SK-N-SH treated with all-trans-retinoic acid at 6 μM for 48 hours (cell line): ENCODE measurements at regions not wholly inside any gene's neighbourhood (a gene's known extent, or its start where the extent isn't known, plus 50 kb on each side); places are given as distances from the start of the nearest gene placed in this dataset.

Experiments used
- ATAC-seq: fragments of 200-7000 bp; cut with Tn5 transposase; 3 replicates; pipeline ENCODE4 v1.9.1; 2020; ENCODE audit warnings: mild to moderate bottlenecking, moderate library complexity
- ARNTL ChIP-seq: fragments of 450-650 bp; formaldehyde crosslinking; IDR thresholded peaks from 2 replicates; pipeline ENCODE4 v1.5.0; 2020; ENCODE audit warnings: low read depth, mild to moderate bottlenecking, moderate library complexity, borderline replicate concordance
- BACH2 ChIP-seq: fragments of 250-450 bp; sonication (Bioruptor Pico); IDR thresholded peaks from 2 replicates; pipeline ENCODE4 v1.9.0; 2021; ENCODE audit warnings: mild to moderate bottlenecking, borderline replicate concordance
- CSDC2 ChIP-seq: fragments of 250-450 bp; sonication (Bioruptor Pico); IDR thresholded peaks from 2 replicates; pipeline ENCODE4 v1.5.0; 2020; ENCODE audit warnings: mild to moderate bottlenecking, moderate library complexity
- ESRRG ChIP-seq: fragments of 250-450 bp; sonication (Bioruptor Pico); IDR thresholded peaks from 2 replicates; pipeline ENCODE4 v1.6.1; 2021; ENCODE audit warnings: mild to moderate bottlenecking
- GLIS3 ChIP-seq: fragments of 250-450 bp; sonication (Bioruptor Pico); IDR thresholded peaks from 2 replicates; pipeline ENCODE4 v1.5.0; 2020; ENCODE audit warnings: mild to moderate bottlenecking, moderate library complexity
- ISL1 ChIP-seq: fragments of 250-450 bp; sonication (Bioruptor Pico); IDR thresholded peaks from 2 replicates; pipeline ENCODE4 v2.1.2; 2022; ENCODE audit warnings: mild to moderate bottlenecking, moderate library complexity
- OSR1 ChIP-seq: fragments of 250-450 bp; sonication (Bioruptor Pico); IDR thresholded peaks from 2 replicates; pipeline ENCODE4 v1.8.0; 2022; ENCODE audit warnings: moderate library complexity, mild to moderate bottlenecking, inconsistent platforms
- PPARA ChIP-seq: fragments of 250-450 bp; sonication (Bioruptor Pico); IDR thresholded peaks from 2 replicates; pipeline ENCODE4 v1.5.0; 2020; ENCODE audit warnings: mild to moderate bottlenecking, borderline replicate concordance
- RARB ChIP-seq: fragments of 250-450 bp; sonication (Bioruptor Pico); IDR thresholded peaks from 2 replicates; pipeline ENCODE4 v1.8.0; 2021; ENCODE audit warnings: mild to moderate bottlenecking, moderate library complexity
- SNAI2 ChIP-seq: fragments of 250-450 bp; sonication (Bioruptor Pico); IDR thresholded peaks from 2 replicates; pipeline ENCODE4 v1.5.0; 2020; ENCODE audit warnings: mild to moderate bottlenecking, moderate library complexity
- TCF4 ChIP-seq: fragments of 250-450 bp; sonication (Bioruptor Pico); IDR thresholded peaks from 2 replicates; pipeline ENCODE4 v1.8.0; 2021; ENCODE audit warnings: mild to moderate bottlenecking, moderate library complexity, borderline replicate concordance
- TOX ChIP-seq: fragments of 250-450 bp; sonication (Bioruptor Pico); IDR thresholded peaks from 2 replicates; pipeline ENCODE4 v1.8.0; 2021; ENCODE audit warnings: mild to moderate bottlenecking, moderate library complexity, borderline replicate concordance
- ZC3H10 ChIP-seq: fragments of 250-450 bp; sonication (Bioruptor Pico); IDR thresholded peaks from 2 replicates; pipeline ENCODE4 v1.5.1; 2021; ENCODE audit warnings: mild to moderate bottlenecking, moderate library complexity
- ZFP3 ChIP-seq: fragments of 250-450 bp; sonication (Bioruptor Pico); IDR thresholded peaks from 2 replicates; pipeline ENCODE4 v1.5.0; 2020; ENCODE audit warnings: mild to moderate bottlenecking, moderate library complexity
- ZFP30 ChIP-seq: fragments of 450-650 bp; formaldehyde crosslinking; IDR thresholded peaks from 2 replicates; pipeline ENCODE4 v1.5.0; 2022; ENCODE audit warnings: mild to moderate bottlenecking, moderate library complexity
- ZNF565 ChIP-seq: fragments of 450-650 bp; formaldehyde crosslinking; conservative IDR thresholded peaks from 2 replicates; pipeline ENCODE4 v1.5.0; 2020; ENCODE audit warnings: low read depth, mild to moderate bottlenecking, moderate library complexity
- ZNF70 ChIP-seq: fragments of 450-650 bp; formaldehyde crosslinking; IDR thresholded peaks from 2 replicates; pipeline ENCODE4 v1.5.0; 2020; ENCODE audit warnings: mild to moderate bottlenecking, moderate library complexity
- TF ChIP-seq, protein P1 (sequence below): fragments of 250-450 bp; sonication (Bioruptor Pico); IDR thresholded peaks from 2 replicates; pipeline ENCODE4 v1.5.1; 2021; ENCODE audit warnings: mild to moderate bottlenecking, moderate library complexity
- TF ChIP-seq, protein P2 (sequence below): fragments of 250-450 bp; sonication (Bioruptor Pico); IDR thresholded peaks from 2 replicates; pipeline ENCODE4 v1.8.0; 2020; ENCODE audit warnings: mild to moderate bottlenecking, moderate library complexity, borderline replicate concordance
- TF ChIP-seq, protein P3 (sequence below): fragments of 250-450 bp; sonication (Bioruptor Pico); IDR thresholded peaks from 2 replicates; pipeline ENCODE4 v1.8.0; 2021; ENCODE audit warnings: low read depth, mild to moderate bottlenecking, moderate library complexity, borderline replicate concordance

DNA sequence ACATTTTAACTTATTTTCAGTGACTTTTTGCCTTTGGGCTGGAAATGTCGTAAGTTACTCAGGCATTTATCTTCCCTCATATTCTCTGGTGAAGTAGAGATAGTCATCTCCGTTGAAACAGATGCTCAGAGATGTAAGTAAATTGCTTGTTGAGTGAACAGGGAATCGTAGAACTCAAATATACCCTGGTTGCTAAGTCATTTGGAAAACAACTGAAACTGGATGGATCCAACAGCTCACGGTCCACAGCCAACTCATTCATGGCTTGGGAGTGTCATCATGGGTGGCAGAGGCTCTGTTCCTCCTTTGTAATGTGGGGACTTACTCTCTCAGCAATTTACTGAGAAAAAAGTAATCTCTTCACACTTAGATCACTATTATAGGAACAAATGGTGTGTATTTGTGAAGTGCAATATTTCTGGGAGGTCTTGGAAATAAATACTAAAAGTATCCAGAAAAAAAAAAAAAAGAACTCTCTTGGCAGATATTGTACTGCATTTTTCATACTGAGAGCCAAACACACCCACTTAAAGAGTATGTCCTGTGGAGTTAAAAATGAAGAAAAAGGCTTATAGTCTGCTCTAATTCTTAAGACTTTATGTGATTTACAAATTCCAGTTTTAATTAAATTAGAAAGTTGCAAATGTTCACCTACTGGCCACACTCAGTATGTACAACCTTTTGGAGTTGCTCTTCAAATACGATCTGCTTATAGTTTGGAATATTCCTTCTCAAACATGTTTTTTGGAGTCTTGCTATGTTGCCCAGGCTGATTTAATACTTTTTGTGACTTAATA is 107.4 kb downstream of the LEPR start:
- TF ChIP-seq TCF4 (CRISPR knock-in tag) (no peak), SNAI2 (CRISPR knock-in tag) (no peak)
- TF ChIP-seq, protein P1, sequence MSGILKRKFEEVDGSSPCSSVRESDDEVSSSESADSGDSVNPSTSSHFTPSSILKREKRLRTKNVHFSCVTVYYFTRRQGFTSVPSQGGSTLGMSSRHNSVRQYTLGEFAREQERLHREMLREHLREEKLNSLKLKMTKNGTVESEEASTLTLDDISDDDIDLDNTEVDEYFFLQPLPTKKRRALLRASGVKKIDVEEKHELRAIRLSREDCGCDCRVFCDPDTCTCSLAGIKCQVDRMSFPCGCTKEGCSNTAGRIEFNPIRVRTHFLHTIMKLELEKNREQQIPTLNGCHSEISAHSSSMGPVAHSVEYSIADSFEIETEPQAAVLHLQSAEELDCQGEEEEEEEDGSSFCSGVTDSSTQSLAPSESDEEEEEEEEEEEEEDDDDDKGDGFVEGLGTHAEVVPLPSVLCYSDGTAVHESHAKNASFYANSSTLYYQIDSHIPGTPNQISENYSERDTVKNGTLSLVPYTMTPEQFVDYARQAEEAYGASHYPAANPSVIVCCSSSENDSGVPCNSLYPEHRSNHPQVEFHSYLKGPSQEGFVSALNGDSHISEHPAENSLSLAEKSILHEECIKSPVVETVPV, result no peak
- TF ChIP-seq, protein P2, sequence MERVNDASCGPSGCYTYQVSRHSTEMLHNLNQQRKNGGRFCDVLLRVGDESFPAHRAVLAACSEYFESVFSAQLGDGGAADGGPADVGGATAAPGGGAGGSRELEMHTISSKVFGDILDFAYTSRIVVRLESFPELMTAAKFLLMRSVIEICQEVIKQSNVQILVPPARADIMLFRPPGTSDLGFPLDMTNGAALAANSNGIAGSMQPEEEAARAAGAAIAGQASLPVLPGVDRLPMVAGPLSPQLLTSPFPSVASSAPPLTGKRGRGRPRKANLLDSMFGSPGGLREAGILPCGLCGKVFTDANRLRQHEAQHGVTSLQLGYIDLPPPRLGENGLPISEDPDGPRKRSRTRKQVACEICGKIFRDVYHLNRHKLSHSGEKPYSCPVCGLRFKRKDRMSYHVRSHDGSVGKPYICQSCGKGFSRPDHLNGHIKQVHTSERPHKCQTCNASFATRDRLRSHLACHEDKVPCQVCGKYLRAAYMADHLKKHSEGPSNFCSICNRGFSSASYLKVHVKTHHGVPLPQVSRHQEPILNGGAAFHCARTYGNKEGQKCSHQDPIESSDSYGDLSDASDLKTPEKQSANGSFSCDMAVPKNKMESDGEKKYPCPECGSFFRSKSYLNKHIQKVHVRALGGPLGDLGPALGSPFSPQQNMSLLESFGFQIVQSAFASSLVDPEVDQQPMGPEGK (CRISPR knock-in tag), result no peak
- ATAC-seq, result peak; percentile 63

DNA sequence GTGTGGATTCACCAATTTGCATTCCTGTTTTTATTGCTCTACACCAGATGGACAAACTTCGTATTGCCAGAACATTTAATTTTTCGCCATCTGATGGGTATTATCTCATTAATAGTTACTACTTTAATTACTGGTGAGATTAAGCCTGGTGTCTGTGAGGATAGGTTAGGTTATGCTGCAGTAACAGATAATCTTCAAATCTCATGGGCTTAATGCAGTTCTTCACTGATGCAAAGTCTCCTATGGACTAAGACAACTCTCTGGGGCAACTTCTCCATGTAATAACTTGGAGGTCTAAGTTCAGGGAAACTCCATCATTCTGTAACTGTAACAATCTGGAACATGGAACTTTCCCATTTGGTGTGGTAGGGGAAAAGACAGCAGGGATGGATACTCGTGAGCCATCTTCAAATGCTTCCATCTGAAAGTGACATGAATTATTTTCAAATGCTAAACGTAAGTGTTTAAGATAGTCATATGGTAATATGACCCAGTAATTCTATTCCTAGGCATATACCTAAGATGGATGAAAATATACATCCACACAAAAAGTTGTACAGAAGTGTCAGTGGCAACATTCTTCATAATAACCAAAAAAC is 111.6 kb downstream of the LEPR start:
- TF ChIP-seq OSR1 (CRISPR knock-in tag), result no peak
- TF ChIP-seq CSDC2, result no peak
- TF ChIP-seq ESRRG (CRISPR knock-in tag), result no peak
- TF ChIP-seq GLIS3 (CRISPR knock-in tag), result no peak
- TF ChIP-seq BACH2 (CRISPR knock-in tag), result no peak
- TF ChIP-seq ARNTL, result no peak
- TF ChIP-seq PPARA, result no peak
- TF ChIP-seq ZFP3 (CRISPR knock-in tag), result no peak
- TF ChIP-seq, protein P1, result no peak
- no peak for TF ChIP-seq ZC3H10
- TF ChIP-seq, protein P3, sequence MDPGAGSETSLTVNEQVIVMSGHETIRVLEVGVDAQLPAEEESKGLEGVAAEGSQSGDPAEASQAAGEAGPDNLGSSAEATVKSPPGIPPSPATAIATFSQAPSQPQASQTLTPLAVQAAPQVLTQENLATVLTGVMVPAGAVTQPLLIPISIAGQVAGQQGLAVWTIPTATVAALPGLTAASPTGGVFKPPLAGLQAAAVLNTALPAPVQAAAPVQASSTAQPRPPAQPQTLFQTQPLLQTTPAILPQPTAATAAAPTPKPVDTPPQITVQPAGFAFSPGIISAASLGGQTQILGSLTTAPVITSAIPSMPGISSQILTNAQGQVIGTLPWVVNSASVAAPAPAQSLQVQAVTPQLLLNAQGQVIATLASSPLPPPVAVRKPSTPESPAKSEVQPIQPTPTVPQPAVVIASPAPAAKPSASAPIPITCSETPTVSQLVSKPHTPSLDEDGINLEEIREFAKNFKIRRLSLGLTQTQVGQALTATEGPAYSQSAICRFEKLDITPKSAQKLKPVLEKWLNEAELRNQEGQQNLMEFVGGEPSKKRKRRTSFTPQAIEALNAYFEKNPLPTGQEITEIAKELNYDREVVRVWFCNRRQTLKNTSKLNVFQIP (CRISPR knock-in tag), result no peak
- no peak for TF ChIP-seq ZNF565 (CRISPR knock-in tag)
- TF ChIP-seq RARB (CRISPR knock-in tag), result no peak
- no peak for ATAC-seq

DNA sequence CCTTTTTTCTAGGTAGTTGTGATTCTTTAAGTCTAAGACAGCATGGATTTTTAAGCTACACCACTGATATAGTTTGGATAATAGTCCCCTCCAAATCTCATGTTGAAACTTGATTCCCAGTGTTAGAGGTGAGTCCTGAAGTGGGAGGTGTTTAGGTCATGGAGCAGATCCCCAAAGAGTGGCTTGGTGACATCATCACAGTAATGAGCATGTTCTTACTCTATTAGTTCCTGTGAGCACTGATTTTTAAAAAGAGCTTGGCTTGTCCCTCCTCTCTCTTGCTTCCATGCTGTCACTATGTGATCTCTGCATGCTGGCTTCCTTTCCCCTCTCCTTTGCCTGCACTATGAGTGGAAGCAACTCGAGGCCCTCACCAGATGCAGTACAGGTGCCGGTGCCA is 115.5 kb downstream of the LEPR start:
- TF ChIP-seq PPARA (no peak), TOX (CRISPR knock-in tag) (no peak), ISL1 (CRISPR knock-in tag) (no peak), ZFP30 (CRISPR knock-in tag) (no peak), GLIS3 (CRISPR knock-in tag) (no peak), RARB (CRISPR knock-in tag) (no peak), OSR1 (CRISPR knock-in tag) (no peak)
- TF ChIP-seq, protein P1, result no peak
- ATAC-seq, result no peak

DNA sequence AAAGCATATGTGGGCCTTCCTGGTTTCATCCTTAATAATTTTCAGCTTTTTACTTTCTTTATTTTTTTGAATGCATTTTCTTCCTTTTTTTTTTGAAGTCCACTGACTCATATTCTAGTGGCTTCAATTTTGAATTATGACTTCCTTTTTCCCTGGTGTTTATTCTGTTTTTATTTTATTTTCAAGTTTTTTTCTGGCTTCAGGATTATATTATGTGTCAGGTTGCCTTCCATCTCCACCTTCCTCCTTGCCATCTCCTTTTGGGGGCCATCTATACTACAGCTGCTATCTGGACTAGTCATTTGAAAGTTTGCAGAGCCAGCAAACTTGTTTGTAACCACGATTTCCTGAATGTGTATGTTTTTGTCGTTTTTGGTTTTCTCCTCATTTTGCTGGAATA is 117.6 kb downstream of the LEPR start:
- no peak for ATAC-seq
- TF ChIP-seq PPARA, result no peak
- no peak for TF ChIP-seq OSR1 (CRISPR knock-in tag)
- no peak for TF ChIP-seq ZNF70 (CRISPR knock-in tag)
- TF ChIP-seq ZNF565 (CRISPR knock-in tag), result no peak
- TF ChIP-seq, protein P1, result no peak
- TF ChIP-seq CSDC2, result no peak
- TF ChIP-seq, protein P2 (CRISPR knock-in tag), result no peak
- TF ChIP-seq, protein P3 (CRISPR knock-in tag), result no peak
- no peak for TF ChIP-seq ARNTL
